NCI-H2081 (cell line): ENCODE measurements at regions not wholly inside any gene's neighbourhood (a gene's known extent, or its start where the extent isn't known, plus 50 kb on each side); places are given as distances from the start of the nearest gene placed in this dataset.

Experiments used
- DNase-seq, 2 experiments: peaks; one replicate each; lab custom pipeline; 2025; lab: John Stamatoyannopoulos, UW

- DNase-seq: no peak
These were observed 58.4 kb downstream of the ARL4C start for GRCh38 chr2:234438305-234438977.

- DNase-seq: peak; percentile 82 to 94
These were observed 59.1 kb downstream of the ARL4C start for GRCh38 chr2:234437642-234438304.

- DNase-seq: no peak
These were observed 60.4 kb downstream of the ARL4C start for GRCh38 chr2:234436482-234436837.

GRCh38 chr2:234435836-234436481 is 60.9 kb downstream of the ARL4C start:
- DNase-seq: no peak

GRCh38 chr2:234433201-234433600 is 63.7 kb downstream of the ARL4C start:
- DNase-seq: no peak

GRCh38 chr2:234430871-234431270 is 66.0 kb downstream of the ARL4C start:
- DNase-seq: no peak

- no peak for DNase-seq
These were observed 67.6 kb downstream of the ARL4C start for GRCh38 chr2:234429265-234429664.

GRCh38 chr2:234427081-234428061 is 69.5 kb downstream of the ARL4C start:
- DNase-seq: no peak

- DNase-seq: no peak
These were observed 70.3 kb downstream of the ARL4C start for GRCh38 chr2:234426616-234427015.

GRCh38 chr2:234425639-234426603 is 71.0 kb downstream of the ARL4C start:
- DNase-seq: no peak

- DNase-seq: no peak
These were observed 73.0 kb downstream of the ARL4C start for GRCh38 chr2:234423884-234424283.

- DNase-seq: no peak
These were observed 73.9 kb downstream of the ARL4C start for GRCh38 chr2:234422981-234423431.

GRCh38 chr2:234422273-234422732 is 74.6 kb downstream of the ARL4C start:
- no peak for DNase-seq

GRCh38 chr2:234420408-234420807 is 76.5 kb downstream of the ARL4C start:
- DNase-seq: no peak

- DNase-seq: no peak
These were observed 77.2 kb downstream of the ARL4C start for GRCh38 chr2:234419726-234420125.

GRCh38 chr2:234415706-234416105 is 81.2 kb downstream of the ARL4C start:
- DNase-seq: no peak

- no peak for DNase-seq
These were observed 82.3 kb downstream of the ARL4C start for GRCh38 chr2:234414596-234414995.

GRCh38 chr2:234412726-234413125 is 84.2 kb downstream of the ARL4C start:
- DNase-seq: no peak

GRCh38 chr2:234411793-234412192 is 85.1 kb downstream of the ARL4C start:
- DNase-seq: no peak

- no peak for DNase-seq
These were observed 86.4 kb downstream of the ARL4C start for GRCh38 chr2:234410526-234410925.

- DNase-seq: no peak
These were observed 87.3 kb downstream of the ARL4C start for GRCh38 chr2:234409590-234409989.
